K562 (cell line): ENCODE measurements at regions not wholly inside any gene's neighbourhood (a gene's known extent, or its start where the extent isn't known, plus 50 kb on each side); places are given as distances from the start of the nearest gene placed in this dataset.

Source experiments
- AFF4 ChIP-seq: sonication (generic); formaldehyde crosslinking; IDR thresholded peaks from 2 replicates; pipeline ENCODE4 v1.8.0; 2023; ENCODE audit warnings: mild to moderate bottlenecking, missing genetic modification reagents
- ARNT ChIP-seq, 2 experiments: fragments of 450-650 bp; IDR thresholded peaks; 2 replicates each; pipeline ENCODE4 v1.6.1; 2016; ENCODE audit warnings: mild to moderate bottlenecking in 1 of 2
- CREB1 ChIP-seq, 2 experiments: sonication (generic) in 1 of 2; formaldehyde crosslinking in 1 of 2; IDR thresholded peaks; 2 replicates each; pipeline versions ENCODE4 v1.6.1 to v1.8.0; 2012 to 2022; ENCODE audit warnings: inconsistent platforms in 1 of 2, mild to moderate bottlenecking in 1 of 2, missing genetic modification reagents in 1 of 2, moderate library complexity in 1 of 2
- ELK3 ChIP-seq: fragments of 450-650 bp; formaldehyde crosslinking; IDR thresholded peaks from 2 replicates; pipeline ENCODE4 v1.4.0; 2020; ENCODE audit warnings: mild to moderate bottlenecking
- KDM1A ChIP-seq, 2 experiments: fragments of 450-650 bp; IDR thresholded peaks; 2 replicates each; pipeline ENCODE4 v1.6.1; 2016; ENCODE audit warnings: mild to moderate bottlenecking in 2 of 2
- LARP7 ChIP-seq: fragments of 450-650 bp; IDR thresholded peaks from 2 replicates; pipeline ENCODE4 v1.6.1; 2016
- MAFK ChIP-seq: IDR thresholded peaks from 2 replicates; pipeline ENCODE4 v1.6.1; 2011; ENCODE audit warnings: low read length, improper control_type of control experiment
- NFATC3 ChIP-seq: fragments of 450-650 bp; IDR thresholded peaks from 2 replicates; pipeline ENCODE4 v1.6.1; 2017; ENCODE audit warnings: mild to moderate bottlenecking
- POLR2A ChIP-seq: fragments of 450-650 bp; conservative IDR thresholded peaks from 2 replicates; pipeline ENCODE4 v1.6.1; 2016
- TAF1 ChIP-seq: IDR thresholded peaks from 2 replicates; pipeline ENCODE4 v1.6.1; 2011; ENCODE audit warnings: mild to moderate bottlenecking, low read length, moderate library complexity; ENCODE audit not compliant: insufficient read depth, control insufficient read depth, severe bottlenecking; ENCODE audit errors: extremely low read depth
- TEAD4 ChIP-seq, 2 experiments: sonication (generic) in 1 of 2; formaldehyde crosslinking in 1 of 2; IDR thresholded peaks; 2 replicates each; pipeline versions ENCODE4 v1.6.1 to v1.8.0; 2012 to 2022; ENCODE audit warnings: borderline replicate concordance in 1 of 2, inconsistent platforms in 1 of 2, low read length in 1 of 2, mild to moderate bottlenecking in 1 of 2, missing genetic modification reagents in 1 of 2
- ZC3H11A ChIP-seq: IDR thresholded peaks from 2 replicates; pipeline ENCODE4 v1.6.1; 2012; ENCODE audit warnings: low read depth, low read length, improper control_type of control experiment
- ZNF121 ChIP-seq: sonication (generic); formaldehyde crosslinking; conservative IDR thresholded peaks from 2 replicates; pipeline ENCODE4 v1.8.0; 2022; ENCODE audit warnings: missing genetic modification reagents
- TF ChIP-seq, protein P1 (sequence below), 3 experiments: IDR thresholded peaks in 2 of 3; conservative IDR thresholded peaks in 1 of 3; 2 replicates each; pipeline ENCODE4 v1.5.1; 2011 to 2012; ENCODE audit warnings: low read length in 3 of 3, mild to moderate bottlenecking in 3 of 3, control low read depth in 2 of 3, improper control_type of control experiment in 1 of 3, inconsistent platforms in 1 of 3, low read depth in 1 of 3, mixed read lengths in 1 of 3, moderate library complexity in 1 of 3; ENCODE audit not compliant: insufficient read depth in 2 of 3

GRCh38 chr5:89883967-89884366, 525.6 kb downstream of the CETN3 start:
- TF ChIP-seq TAF1 (no peak), AFF4 (CRISPR knock-in tag) (no peak), LARP7 (no peak), NFATC3 (no peak), CREB1 (IDR thresholded peaks at IDR 0.05) (no peak), CREB1 (CRISPR knock-in tag; IDR thresholded peaks at IDR 0.05) (no peak), ZNF121 (CRISPR knock-in tag) (no peak), ELK3 (no peak), POLR2A (no peak), ZC3H11A (no peak), MAFK (no peak), TEAD4 (IDR thresholded peaks at IDR 0.05; ENCODE audit: low read length) (no peak), TEAD4 (CRISPR knock-in tag; IDR thresholded peaks at IDR 0.05; ENCODE audit: borderline replicate concordance) (no peak), ARNT (IDR thresholded peaks at IDR 0.05) (no peak), KDM1A (IDR thresholded peaks at IDR 0.05) (no peak)
- TF ChIP-seq, protein P1, sequence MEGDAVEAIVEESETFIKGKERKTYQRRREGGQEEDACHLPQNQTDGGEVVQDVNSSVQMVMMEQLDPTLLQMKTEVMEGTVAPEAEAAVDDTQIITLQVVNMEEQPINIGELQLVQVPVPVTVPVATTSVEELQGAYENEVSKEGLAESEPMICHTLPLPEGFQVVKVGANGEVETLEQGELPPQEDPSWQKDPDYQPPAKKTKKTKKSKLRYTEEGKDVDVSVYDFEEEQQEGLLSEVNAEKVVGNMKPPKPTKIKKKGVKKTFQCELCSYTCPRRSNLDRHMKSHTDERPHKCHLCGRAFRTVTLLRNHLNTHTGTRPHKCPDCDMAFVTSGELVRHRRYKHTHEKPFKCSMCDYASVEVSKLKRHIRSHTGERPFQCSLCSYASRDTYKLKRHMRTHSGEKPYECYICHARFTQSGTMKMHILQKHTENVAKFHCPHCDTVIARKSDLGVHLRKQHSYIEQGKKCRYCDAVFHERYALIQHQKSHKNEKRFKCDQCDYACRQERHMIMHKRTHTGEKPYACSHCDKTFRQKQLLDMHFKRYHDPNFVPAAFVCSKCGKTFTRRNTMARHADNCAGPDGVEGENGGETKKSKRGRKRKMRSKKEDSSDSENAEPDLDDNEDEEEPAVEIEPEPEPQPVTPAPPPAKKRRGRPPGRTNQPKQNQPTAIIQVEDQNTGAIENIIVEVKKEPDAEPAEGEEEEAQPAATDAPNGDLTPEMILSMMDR (IDR thresholded peaks at IDR 0.05 in 2 of 3, conservative IDR thresholded peaks at IDR 0.05 in 1 of 3; ENCODE audit: insufficient read depth in 2 of 3, low read depth in 1 of 3, low read length in 3 of 3) = no peak
